HCT116 (cell line): ENCODE measurements at regions not wholly inside any gene's neighbourhood (a gene's known extent, or its start where the extent isn't known, plus 50 kb on each side); places are given as distances from the start of the nearest gene placed in this dataset.

Source experiments
- ATAC-seq: fragments of 200-7000 bp; cut with Tn5 transposase; 2 replicates; pipeline ENCODE4 v1.9.1; 2020; ENCODE audit warnings: mild to moderate bottlenecking, moderate library complexity
- BruUV-seq: library from RNA; stranded (reverse); fragments of 400-500 nt; replicated peaks from 2 replicates; lab custom pipeline; 2021; lab: Mats Ljungman, UMichigan
- CTCF ChIA-PET: fragments of 300-600 bp; sonication (Branson Sonifier 250); formaldehyde crosslinking; loops from one replicate; lab custom pipeline; 2021; ENCODE audit warnings: antibody characterized with exemption; lab: Charles Lee
- POLR2A ChIA-PET: fragments of 300-600, 350-600 bp; sonication (Branson Sonifier 250); formaldehyde crosslinking; loops from one replicate; lab custom pipeline; 2021; ENCODE audit warnings: antibody characterized with exemption; lab: Charles Lee
- RAD21 ChIA-PET, 2 experiments: fragments of 300-600 bp; sonication (Branson Sonifier 250); formaldehyde crosslinking; loops; one replicate each; lab custom pipeline; 2023; ENCODE audit warnings: low total read pairs in 2 of 2; ENCODE audit not compliant: uncharacterized antibody in 2 of 2, unreplicated experiment in 2 of 2, low non-redundant PET in 1 of 2; lab: Charles Lee
- DNase-seq: peaks from one replicate; pipeline ENCODE4 v3.0.0-alpha.2; 2010; ENCODE audit warnings: low read depth, low spot score
- H2AFZ ChIP-seq: fragments of 200-600 bp; shearing (Covaris generic), sonication (generic); 2 replicates; pipeline ENCODE4 v1.6.1; 2017; ENCODE audit warnings: low read depth, mixed run types, mixed read lengths, antibody characterized with exemption, low read length; ENCODE audit not compliant: poor library complexity, severe bottlenecking
- H3K27ac ChIP-seq: 2 replicates; pipeline ENCODE4 v1.5.1; 2012; ENCODE audit warnings: low read depth, low read length
- H3K27me3 ChIP-seq: fragments of 200-600 bp; sonication (generic); 2 replicates; pipeline ENCODE4 v1.6.1; 2016; ENCODE audit warnings: mixed run types, low read length, mixed read lengths; ENCODE audit not compliant: insufficient read depth
- H3K36me3 ChIP-seq, 2 experiments: fragments of 200-500 bp in 1 of 2; fragments of 200-600 bp in 1 of 2; sonication (Bioruptor generic) in 1 of 2; sonication (generic) in 1 of 2; 2 replicates each; pipeline versions ENCODE4 v1.5.1 to v1.6.1; 2014 to 2016; ENCODE audit warnings: low read length in 2 of 2, inconsistent platforms in 1 of 2, mixed read lengths in 1 of 2, mixed run types in 1 of 2; ENCODE audit not compliant: insufficient read depth in 2 of 2, control insufficient read depth in 1 of 2
- H3K4me1 ChIP-seq, 2 experiments: fragments of 200-600 bp in 1 of 2; sonication (generic) in 1 of 2; 2 replicates each; pipeline versions ENCODE4 v1.5.1 to v1.6.1; 2012 to 2017; ENCODE audit warnings: low read length in 2 of 2, inconsistent platforms in 1 of 2, mild to moderate bottlenecking in 1 of 2, mixed read lengths in 1 of 2, mixed run types in 1 of 2, moderate library complexity in 1 of 2; ENCODE audit not compliant: insufficient read depth in 2 of 2, control insufficient read depth in 1 of 2
- H3K4me2 ChIP-seq: fragments of 200-600 bp; sonication (generic); 2 replicates; pipeline ENCODE4 v1.6.1; 2017; ENCODE audit warnings: mixed run types, low read length, mixed read lengths
- H3K4me3 ChIP-seq, 2 experiments: fragments of 200-600 bp in 1 of 2; sonication (generic) in 1 of 2; replicated peaks in 1 of 2; 2 replicates each; pipeline ENCODE4 v1.5.1; 2011 to 2016; ENCODE audit warnings: low read length in 2 of 2, control low read depth in 1 of 2, low read depth in 1 of 2, mild to moderate bottlenecking in 1 of 2, mixed read lengths in 1 of 2, mixed run types in 1 of 2
- H3K79me2 ChIP-seq: fragments of 200-600 bp; sonication (generic); 2 replicates; pipeline ENCODE4 v1.6.1; 2017; ENCODE audit warnings: mild to moderate bottlenecking, mixed run types, low read length, moderate library complexity, mixed read lengths; ENCODE audit not compliant: insufficient read depth
- H3K9ac ChIP-seq: fragments of 200-600 bp; sonication (generic); 2 replicates; pipeline ENCODE4 v1.6.1; 2016; ENCODE audit warnings: low read length, mixed read lengths
- H3K9me2 ChIP-seq: fragments of 200-600 bp; sonication (generic), shearing (Covaris generic); 2 replicates; pipeline ENCODE4 v1.6.1; 2017; ENCODE audit warnings: mixed run types, mild to moderate bottlenecking, moderate library complexity; ENCODE audit not compliant: insufficient read depth
- H3K9me3 ChIP-seq, 2 experiments: fragments of 200-500 bp in 1 of 2; fragments of 200-600 bp in 1 of 2; sonication (Bioruptor generic) in 1 of 2; sonication (generic) in 1 of 2; 2 replicates each; pipeline ENCODE4 v1.6.1; 2014 to 2017; ENCODE audit warnings: low read length in 2 of 2, mixed read lengths in 2 of 2, inconsistent platforms in 1 of 2, low read depth in 1 of 2, mild to moderate bottlenecking in 1 of 2, mixed run types in 1 of 2, moderate library complexity in 1 of 2; ENCODE audit not compliant: control insufficient read depth in 1 of 2, insufficient read depth in 1 of 2
- H4K20me1 ChIP-seq: fragments of 200-600 bp; sonication (generic), shearing (Covaris generic); 2 replicates; pipeline ENCODE4 v1.6.1; 2017; ENCODE audit warnings: mixed run types, mild to moderate bottlenecking, moderate library complexity; ENCODE audit not compliant: insufficient read depth
- ATF3 ChIP-seq: IDR thresholded peaks from 2 replicates; pipeline ENCODE4 v1.6.1; 2012
- CEBPB ChIP-seq: IDR thresholded peaks from 2 replicates; pipeline ENCODE4 v1.6.1; 2012; ENCODE audit warnings: low read depth
- ELF1 ChIP-seq: IDR thresholded peaks from 2 replicates; pipeline ENCODE4 v1.6.1; 2012; ENCODE audit warnings: low read depth, borderline replicate concordance
- POLR2AphosphoS5 ChIP-seq: IDR thresholded peaks from 2 replicates; pipeline ENCODE4 v1.6.1; 2011; ENCODE audit warnings: mild to moderate bottlenecking, low read depth, low read length, moderate library complexity
- SIN3A ChIP-seq: IDR thresholded peaks from 2 replicates; pipeline ENCODE4 v1.6.1; 2012; ENCODE audit warnings: low read depth
- SP1 ChIP-seq: IDR thresholded peaks from 2 replicates; pipeline ENCODE4 v1.6.1; 2012; ENCODE audit warnings: low read depth
- TCF7L2 ChIP-seq: IDR thresholded peaks from 2 replicates; pipeline ENCODE4 v1.7.0; 2011; ENCODE audit warnings: borderline replicate concordance, inconsistent platforms; ENCODE audit not compliant: insufficient read depth, insufficient read length; ENCODE audit errors: extremely low read depth
- ZBTB33 ChIP-seq: IDR thresholded peaks from 2 replicates; pipeline ENCODE4 v1.6.1; 2011; ENCODE audit warnings: mild to moderate bottlenecking, low read length, moderate library complexity; ENCODE audit not compliant: insufficient replicate concordance; ENCODE audit errors: extremely low read depth
- ZFX ChIP-seq: fragments of 450-650 bp; IDR thresholded peaks from 2 replicates; pipeline ENCODE4 v1.6.1; 2017
- intact Hi-C: fragments of 100-400 bp; cut with micrococcal nuclease; formaldehyde crosslinking; loops from 2 replicates; pipeline ENCODE4 v1.10.0; 2022

GRCh38 chr2:16392647-16393499, 272.8 kb downstream of the CYRIA start:
- Histone ChIP-seq H3K4me3 (no peak overlapping the region), H3K79me2 (no peaks in the 10 kb centered on the region), H3K36me3 (no peaks in the 10 kb centered on the region), H3K4me2 (no peak overlapping the region), H4K20me1 (no peaks in the 10 kb centered on the region), H3K9me3 (no peaks in the 10 kb centered on the region), H3K4me1 (no peaks in the 10 kb centered on the region), H3K27me3 (no peaks in the 10 kb centered on the region), H2AFZ (no peak overlapping the region), H3K27ac (no peak overlapping the region), H3K9me2 (no peaks in the 10 kb centered on the region), H3K9ac (no peak overlapping the region)
- ATAC-seq: no peak
- RAD21 ChIA-PET: no interaction called here
- BruUV-seq: no TSS peak
- TF ChIP-seq POLR2AphosphoS5 (no peak), CEBPB (no peak), ELF1 (no peak), ATF3 (no peak), ZBTB33 (no peak), ZFX (no peak), TCF7L2 (no peak), SIN3A (no peak), SP1 (no peak)
- intact Hi-C loops: no loop called here
- POLR2A ChIA-PET: no interaction called here
- DNase-seq: no peak
- CTCF ChIA-PET: no interaction called here
